ENCODE measurements at regions not wholly inside any gene's neighbourhood (a gene's known extent, or its start where the extent isn't known, plus 50 kb on each side); places are given as distances from the start of the nearest gene placed in this dataset.

DNA sequence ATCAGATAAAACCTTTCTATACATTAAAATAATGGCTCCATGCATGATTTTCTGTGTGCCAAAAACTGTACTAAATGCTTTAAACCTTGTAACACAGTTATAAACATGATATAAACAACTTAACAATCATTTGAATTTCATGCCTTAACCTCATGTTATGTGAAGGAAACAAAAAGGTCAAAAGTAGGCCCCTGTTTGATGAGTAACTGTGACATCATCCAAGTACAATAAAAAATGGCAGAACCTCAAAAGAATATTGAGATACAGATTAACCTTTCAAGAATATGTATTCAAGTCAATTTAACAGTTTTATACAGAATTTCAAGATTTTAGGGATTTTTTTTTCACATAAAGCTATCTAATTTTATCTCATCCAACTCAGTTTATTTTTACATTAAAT is 310.7 kb upstream of the DCN start:
- intact Hi-C loops (cut with DNase I; ENCODE audit: low total_unique reads), result no loop called here

DNA sequence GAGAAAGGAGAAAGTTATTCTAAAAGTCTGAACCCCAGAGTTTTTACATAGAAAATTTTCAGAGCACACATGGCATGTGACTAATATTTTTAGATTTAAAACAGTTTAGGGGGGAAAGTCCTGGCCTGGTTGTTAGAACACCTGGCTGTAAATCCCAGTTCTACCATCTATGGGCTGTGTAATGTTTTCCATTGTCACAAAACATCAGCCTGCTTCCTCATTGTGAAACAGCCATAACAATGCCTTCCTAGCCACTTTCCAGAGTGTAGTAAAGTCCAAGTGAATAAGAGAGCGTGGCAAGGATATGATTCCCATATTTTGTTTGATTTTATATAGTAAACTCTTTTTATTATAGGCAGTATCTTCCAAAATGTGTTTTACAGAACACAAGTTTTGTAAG is 310.0 kb upstream of the DCN start:
- no peak for DNase-seq
- intact Hi-C loops (cut with DNase I; ENCODE audit: low total_unique reads), result no loop called here
- H3K9me3 ChIP-seq, result no peaks in the 10 kb centered on the region
- TF ChIP-seq POLR2AphosphoS5 (IDR thresholded peaks at IDR 0.05), result no peak
- TF ChIP-seq, protein P1, sequence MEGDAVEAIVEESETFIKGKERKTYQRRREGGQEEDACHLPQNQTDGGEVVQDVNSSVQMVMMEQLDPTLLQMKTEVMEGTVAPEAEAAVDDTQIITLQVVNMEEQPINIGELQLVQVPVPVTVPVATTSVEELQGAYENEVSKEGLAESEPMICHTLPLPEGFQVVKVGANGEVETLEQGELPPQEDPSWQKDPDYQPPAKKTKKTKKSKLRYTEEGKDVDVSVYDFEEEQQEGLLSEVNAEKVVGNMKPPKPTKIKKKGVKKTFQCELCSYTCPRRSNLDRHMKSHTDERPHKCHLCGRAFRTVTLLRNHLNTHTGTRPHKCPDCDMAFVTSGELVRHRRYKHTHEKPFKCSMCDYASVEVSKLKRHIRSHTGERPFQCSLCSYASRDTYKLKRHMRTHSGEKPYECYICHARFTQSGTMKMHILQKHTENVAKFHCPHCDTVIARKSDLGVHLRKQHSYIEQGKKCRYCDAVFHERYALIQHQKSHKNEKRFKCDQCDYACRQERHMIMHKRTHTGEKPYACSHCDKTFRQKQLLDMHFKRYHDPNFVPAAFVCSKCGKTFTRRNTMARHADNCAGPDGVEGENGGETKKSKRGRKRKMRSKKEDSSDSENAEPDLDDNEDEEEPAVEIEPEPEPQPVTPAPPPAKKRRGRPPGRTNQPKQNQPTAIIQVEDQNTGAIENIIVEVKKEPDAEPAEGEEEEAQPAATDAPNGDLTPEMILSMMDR (IDR thresholded peaks at IDR 0.05 in 8 of 11, conservative IDR thresholded peaks at IDR 0.05 in 3 of 11), result no peak
- no peaks in the 10 kb centered on the region for H3K36me3 ChIP-seq
- 72 to 94% (median 83%) methylated on average over 1 of the region's 1 CpG for WGBS, 5 donors
- H3K27ac ChIP-seq, result no peak overlapping the region
- H3K27me3 ChIP-seq (replicated peaks in 1 of 7), result no peaks in the 10 kb centered on the region
- no peak overlapping the region for H3K4me3 ChIP-seq
- no peaks in the 10 kb centered on the region for H3K4me1 ChIP-seq

More for the DNA sequence above, 310.7 kb upstream of the DCN start:
- Histone ChIP-seq H3K36me3 (no peaks in the 10 kb centered on the region), H3K9me3 (no peaks in the 10 kb centered on the region), H3K4me1 (no peaks in the 10 kb centered on the region), H3K27ac (no peak overlapping the region), H3K4me3 (no peak overlapping the region), H3K27me3 (replicated peaks in 1 of 7) (no peaks in the 10 kb centered on the region)
- DNase-seq, result no peak
- TF ChIP-seq, protein P1 (IDR thresholded peaks at IDR 0.05 in 8 of 11, conservative IDR thresholded peaks at IDR 0.05 in 3 of 11), result no peak
- no peak for TF ChIP-seq POLR2A (IDR thresholded peaks at IDR 0.05)
- TF ChIP-seq POLR2AphosphoS5 (IDR thresholded peaks at IDR 0.05), result no peak

DNA sequence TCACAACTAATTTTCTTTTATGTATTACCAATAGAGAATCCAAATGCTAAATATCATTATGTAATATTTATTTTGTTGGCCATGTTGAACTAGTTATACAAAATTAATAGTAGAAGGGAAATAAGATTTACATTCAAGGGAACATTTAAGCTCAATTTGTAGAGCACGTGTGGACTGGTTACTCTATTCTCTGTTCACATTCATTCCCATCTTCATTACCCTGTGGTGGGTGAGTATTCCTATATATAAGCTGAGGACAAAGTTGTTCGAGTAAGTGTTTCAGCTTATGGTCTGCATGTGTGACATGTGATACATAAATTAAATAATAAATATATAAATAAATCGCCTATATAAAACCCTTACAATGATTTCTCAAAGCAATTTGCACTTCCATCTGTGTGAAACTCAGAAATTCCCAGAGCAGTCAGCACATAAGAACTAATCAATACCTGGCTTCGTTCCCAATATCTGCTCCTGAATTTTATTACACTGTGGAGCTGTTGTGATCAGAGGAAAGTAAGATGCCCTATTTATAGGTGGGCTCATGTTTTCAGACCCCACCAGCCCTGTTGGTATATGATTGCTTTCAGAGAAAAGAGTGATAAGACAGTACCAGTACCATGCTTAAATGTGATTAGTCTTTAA is 308.2 kb upstream of the DCN start:
- no peaks in the 10 kb centered on the region for H3K27me3 ChIP-seq (replicated peaks in 1 of 7)
- no peak overlapping the region for H3K27ac ChIP-seq
- intact Hi-C loops (cut with DNase I; ENCODE audit: low total_unique reads), result no loop called here
- H3K36me3 ChIP-seq, result no peaks in the 10 kb centered on the region
- H3K4me1 ChIP-seq, result no peaks in the 10 kb centered on the region
- H3K4me3 ChIP-seq, result no peak overlapping the region
- 76 to 90% (median 84%) methylated on average over 4 of the region's 4 CpGs for WGBS, 5 donors
- TF ChIP-seq, protein P1 (IDR thresholded peaks at IDR 0.05 in 8 of 11, conservative IDR thresholded peaks at IDR 0.05 in 3 of 11), result no peak
- DNase-seq, result no peak
- H3K9me3 ChIP-seq, result no peaks in the 10 kb centered on the region

DNA sequence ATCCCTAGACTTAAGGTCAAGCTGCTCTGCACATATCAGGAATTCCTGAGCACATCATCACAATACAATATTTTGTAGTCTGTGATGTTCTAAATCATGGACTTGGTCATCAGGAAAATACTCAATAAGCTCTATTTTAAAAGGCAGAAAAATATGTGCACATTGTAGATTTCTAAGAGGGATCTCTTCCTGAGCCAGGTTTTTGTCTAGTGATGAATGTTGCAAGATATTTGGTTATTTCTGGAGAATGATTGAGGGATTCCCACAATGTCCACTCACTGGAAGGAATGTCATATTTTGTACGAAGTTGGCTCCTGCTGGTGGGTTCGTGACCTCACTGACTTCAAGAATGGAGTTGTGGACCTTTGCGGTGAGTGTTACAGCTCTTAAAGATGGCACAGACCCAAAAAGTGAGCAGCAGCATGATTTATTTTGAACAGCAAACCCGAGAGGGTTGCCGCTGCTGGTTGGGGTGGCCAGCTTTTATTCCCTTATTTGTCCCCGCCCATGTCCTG is 300.9 kb upstream of the DCN start:
- Histone ChIP-seq H3K4me1 (no peaks in the 10 kb centered on the region), H3K36me3 (no peaks in the 10 kb centered on the region), H3K9me3 (peaks cover 0 to 8% (median 2%) of the 10 kb centered on the region in 8 donors), H3K27ac (no peak overlapping the region), H3K4me3 (no peak overlapping the region), H3K27me3 (replicated peaks in 1 of 7) (no peaks in the 10 kb centered on the region)
- TF ChIP-seq, protein P1 (IDR thresholded peaks at IDR 0.05 in 8 of 11, conservative IDR thresholded peaks at IDR 0.05 in 3 of 11), result no peak
- TF ChIP-seq POLR2AphosphoS5 (IDR thresholded peaks at IDR 0.05) (no peak), POLR2A (IDR thresholded peaks at IDR 0.05) (no peak)
- no peak for DNase-seq
- intact Hi-C loops (cut with DNase I; ENCODE audit: low total_unique reads), result no loop called here
- WGBS, 5 donors, result 83 to 93% (median 84%) methylated on average over 6 of the region's 6 CpGs
